MG63 (cell line): ENCODE measurements at regions not wholly inside any gene's neighbourhood (a gene's known extent, or its start where the extent isn't known, plus 50 kb on each side); places are given as distances from the start of the nearest gene placed in this dataset.
"Not testable (repeated sequence)": the region's sequence is repeated elsewhere in the genome, so short reads cannot be mapped to it uniquely, and the experiment has no call there.

ENCODE experiments used
- DNase-seq: peaks from one replicate; pipeline ENCODE4 v3.0.0-alpha.2; 2020
- H3K27me3 ChIP-seq: fragments of 250-450 bp; sonication (Bioruptor Pico); 2 replicates; pipeline ENCODE4 v1.5.1; 2020; ENCODE audit warnings: mild to moderate bottlenecking, moderate library complexity
- H3K36me3 ChIP-seq: fragments of 250-450 bp; sonication (Bioruptor Pico); 2 replicates; pipeline ENCODE4 v1.5.1; 2020; ENCODE audit warnings: mild to moderate bottlenecking, moderate library complexity
- H3K4me3 ChIP-seq: fragments of 250-450 bp; sonication (Bioruptor Pico); 2 replicates; pipeline ENCODE4 v1.5.1; 2020; ENCODE audit warnings: mild to moderate bottlenecking, moderate library complexity
- H3K9me3 ChIP-seq: fragments of 250-450 bp; sonication (Bioruptor Pico); 2 replicates; pipeline ENCODE4 v1.5.1; 2020; ENCODE audit warnings: mild to moderate bottlenecking, moderate library complexity

- H3K4me3 ChIP-seq, H3K9me3 ChIP-seq, H3K36me3 ChIP-seq, DNase-seq, H3K27me3 ChIP-seq: not testable (repeated sequence)
Measured at GRCh38 chr7:56697058-56697457, 435.2 kb downstream of the ZNF479 start.

GRCh38 chr7:56686276-56686859, 445.9 kb downstream of the ZNF479 start:
- Histone ChIP-seq H3K9me3 (peaks cover 7% of the 10 kb centered on the region; the same call in 1 of the 2 replicates), H3K36me3 (no peaks in the 10 kb centered on the region), H3K4me3 (no peak overlapping the region), H3K27me3 (no peaks in the 10 kb centered on the region)
- no peak for DNase-seq

GRCh38 chr7:56639173-56639746, 493.0 kb downstream of the ZNF479 start:
- Histone ChIP-seq H3K9me3 (peaks cover 3% of the 10 kb centered on the region), H3K36me3 (no peaks in the 10 kb centered on the region), H3K4me3 (no peak overlapping the region), H3K27me3 (no peaks in the 10 kb centered on the region)
- no peak for DNase-seq

- no peaks in the 10 kb centered on the region for H3K27me3 ChIP-seq
- no peaks in the 10 kb centered on the region for H3K36me3 ChIP-seq
- DNase-seq: no peak
- H3K4me3 ChIP-seq: no peak overlapping the region
- H3K9me3 ChIP-seq: no peaks in the 10 kb centered on the region
Measured at GRCh38 chr7:56609852-56610355, 493.7 kb upstream of the NUPR2 start.

GRCh38 chr7:56605146-56605545, 488.9 kb upstream of the NUPR2 start:
- Histone ChIP-seq H3K27me3 (no peaks in the 10 kb centered on the region), H3K9me3 (no peaks in the 10 kb centered on the region), H3K36me3 (no peaks in the 10 kb centered on the region), H3K4me3 (no peak overlapping the region)
- no peak for DNase-seq

- H3K36me3 ChIP-seq: no peaks in the 10 kb centered on the region
- H3K4me3 ChIP-seq: no peak overlapping the region
- H3K9me3 ChIP-seq: no peaks in the 10 kb centered on the region
- no peaks in the 10 kb centered on the region for H3K27me3 ChIP-seq
- no peak for DNase-seq
Measured at GRCh38 chr7:56578612-56579011, 462.4 kb upstream of the NUPR2 start.

GRCh38 chr7:56570968-56571367, 454.8 kb upstream of the NUPR2 start:
- DNase-seq: no peak
- Histone ChIP-seq H3K36me3 (no peaks in the 10 kb centered on the region), H3K9me3 (no peaks in the 10 kb centered on the region), H3K27me3 (no peaks in the 10 kb centered on the region), H3K4me3 (no peak overlapping the region)

- Histone ChIP-seq H3K4me3 (no peak overlapping the region), H3K36me3 (no peaks in the 10 kb centered on the region), H3K9me3 (no peaks in the 10 kb centered on the region), H3K27me3 (no peaks in the 10 kb centered on the region)
- no peak for DNase-seq
Measured at GRCh38 chr7:56538541-56539429, 422.6 kb upstream of the NUPR2 start.

- Histone ChIP-seq H3K9me3 (no peaks in the 10 kb centered on the region), H3K27me3 (no peaks in the 10 kb centered on the region), H3K36me3 (no peaks in the 10 kb centered on the region), H3K4me3 (no peak overlapping the region)
- DNase-seq: no peak
Measured at GRCh38 chr7:56537952-56538351, 421.7 kb upstream of the NUPR2 start.

- Histone ChIP-seq H3K27me3 (no peaks in the 10 kb centered on the region), H3K36me3 (no peaks in the 10 kb centered on the region), H3K4me3 (no peak overlapping the region), H3K9me3 (no peaks in the 10 kb centered on the region)
- no peak for DNase-seq
Measured at GRCh38 chr7:56537477-56537876, 421.3 kb upstream of the NUPR2 start.

- Histone ChIP-seq H3K9me3 (no peaks in the 10 kb centered on the region), H3K36me3 (no peaks in the 10 kb centered on the region)
- no peak for DNase-seq
Measured at GRCh38 chr7:56495165-56495564, 378.9 kb upstream of the NUPR2 start.

GRCh38 chr7:56493704-56494450, 377.7 kb upstream of the NUPR2 start:
- H3K9me3 ChIP-seq: no peaks in the 10 kb centered on the region
- DNase-seq: no peak
- H3K27me3 ChIP-seq: no peaks in the 10 kb centered on the region
- no peak overlapping the region for H3K4me3 ChIP-seq
- no peaks in the 10 kb centered on the region for H3K36me3 ChIP-seq

More at GRCh38 chr7:56495165-56495564, 378.9 kb upstream of the NUPR2 start:
- no peak overlapping the region for H3K4me3 ChIP-seq
- no peaks in the 10 kb centered on the region for H3K27me3 ChIP-seq

GRCh38 chr7:56493196-56493595, 377.0 kb upstream of the NUPR2 start:
- no peak overlapping the region for H3K4me3 ChIP-seq
- DNase-seq: no peak
- no peaks in the 10 kb centered on the region for H3K36me3 ChIP-seq
- no peaks in the 10 kb centered on the region for H3K27me3 ChIP-seq
- H3K9me3 ChIP-seq: no peaks in the 10 kb centered on the region

- no peak overlapping the region for H3K4me3 ChIP-seq
- no peaks in the 10 kb centered on the region for H3K9me3 ChIP-seq
- DNase-seq: no peak
- H3K27me3 ChIP-seq: no peaks in the 10 kb centered on the region
- H3K36me3 ChIP-seq: no peaks in the 10 kb centered on the region
Measured at GRCh38 chr7:56491636-56492425, 375.6 kb upstream of the NUPR2 start.

- Histone ChIP-seq H3K27me3 (no peaks in the 10 kb centered on the region), H3K36me3 (no peaks in the 10 kb centered on the region), H3K9me3 (no peaks in the 10 kb centered on the region; the same call in 1 of the 2 replicates)
Measured at GRCh38 chr7:56483861-56484550, 367.8 kb upstream of the NUPR2 start.

GRCh38 chr7:56483153-56483552, 366.9 kb upstream of the NUPR2 start:
- Histone ChIP-seq H3K9me3 (no peaks in the 10 kb centered on the region; the same call in 1 of the 2 replicates), H3K36me3 (no peaks in the 10 kb centered on the region), H3K4me3 (no peak overlapping the region), H3K27me3 (no peaks in the 10 kb centered on the region)
- no peak for DNase-seq

More at GRCh38 chr7:56483861-56484550, 367.8 kb upstream of the NUPR2 start:
- no peak for DNase-seq
- H3K4me3 ChIP-seq: no peak overlapping the region
